Mesodermal cell (in vitro differentiated cells): ENCODE measurements at regions not wholly inside any gene's neighbourhood (a gene's known extent, or its start where the extent isn't known, plus 50 kb on each side); places are given as distances from the start of the nearest gene placed in this dataset.
"Not testable (repeated sequence)": the region's sequence is repeated elsewhere in the genome, so short reads cannot be mapped to it uniquely, and the experiment has no call there.

ENCODE experiments used
- H3K27ac ChIP-seq: 2 replicates; pipeline ENCODE4 v1.7.0; 2013; ENCODE audit warnings: mild to moderate bottlenecking, low read depth, low read length, moderate library complexity; ENCODE audit not compliant: severe bottlenecking
- H3K36me3 ChIP-seq: 2 replicates; pipeline ENCODE4 v1.7.1; 2013; ENCODE audit warnings: mild to moderate bottlenecking, low read length, moderate library complexity; ENCODE audit not compliant: control insufficient read depth, insufficient read depth
- H3K4me1 ChIP-seq: one replicate; pipeline ENCODE4 v1.7.1; 2013; ENCODE audit warnings: mild to moderate bottlenecking, low read length; ENCODE audit not compliant: insufficient read depth, control insufficient read depth, poor library complexity, severe bottlenecking
- H3K4me3 ChIP-seq: 2 replicates; pipeline ENCODE4 v1.7.0; 2013; ENCODE audit warnings: low read length, control low read depth, mild to moderate bottlenecking; ENCODE audit not compliant: insufficient read depth, poor library complexity, severe bottlenecking; ENCODE audit errors: extremely low read depth
- H3K9me3 ChIP-seq: 2 replicates; pipeline ENCODE4 v1.7.1; 2013; ENCODE audit warnings: mild to moderate bottlenecking, low read length, moderate library complexity; ENCODE audit not compliant: control insufficient read depth
- WGBS, 2 experiments: methylation state at CpG; one replicate each; pipeline ENCODE4 v1.1.5; 2013; ENCODE audit warnings: missing lambda C conversion rate in 2 of 2; ENCODE audit not compliant: insufficient coverage in 2 of 2; 5-methylcytosine and 5-hydroxymethylcytosine counted together

- no peaks in the 10 kb centered on the region for H3K36me3 ChIP-seq
- no peaks in the 10 kb centered on the region for H3K4me1 ChIP-seq
- no peaks in the 10 kb centered on the region for H3K9me3 ChIP-seq
- no peak overlapping the region for H3K4me3 ChIP-seq
- no peak overlapping the region for H3K27ac ChIP-seq
These were observed 58.0 kb upstream of the FBXO11 start for GRCh38 chr2:47964277-47964676.

- no peaks in the 10 kb centered on the region for H3K4me1 ChIP-seq
- no peak overlapping the region for H3K27ac ChIP-seq
- H3K4me3 ChIP-seq: no peak overlapping the region
- 96 to 100% methylated on average over 1 to 4 of the region's 8 CpGs for WGBS, 2 experiments
- H3K36me3 ChIP-seq: no peaks in the 10 kb centered on the region
- no peaks in the 10 kb centered on the region for H3K9me3 ChIP-seq
These were observed 58.6 kb upstream of the FBXO11 start for GRCh38 chr2:47964722-47965434.

DNA sequence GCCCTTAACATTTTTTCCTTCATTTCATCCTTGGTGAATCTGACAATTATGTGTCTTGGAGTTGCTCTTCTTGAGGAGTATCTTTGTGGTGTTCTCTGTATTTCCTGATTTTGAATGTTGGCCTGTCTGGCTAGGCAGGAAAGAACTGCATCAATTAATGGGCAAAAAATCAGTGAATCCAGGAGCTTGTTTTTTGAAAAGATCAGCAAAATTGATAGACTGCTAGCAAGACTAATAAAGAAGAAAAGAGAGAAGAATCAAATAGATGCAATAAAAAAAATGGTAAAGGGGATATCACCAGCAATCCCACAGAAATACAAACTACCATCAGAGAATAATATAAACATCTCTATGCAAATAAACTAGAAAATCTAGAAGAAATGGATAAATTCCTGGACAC is 70.4 kb upstream of the FBXO11 start:
- not testable (repeated sequence) for H3K36me3 ChIP-seq, H3K27ac ChIP-seq, H3K9me3 ChIP-seq, H3K4me1 ChIP-seq, H3K4me3 ChIP-seq

DNA sequence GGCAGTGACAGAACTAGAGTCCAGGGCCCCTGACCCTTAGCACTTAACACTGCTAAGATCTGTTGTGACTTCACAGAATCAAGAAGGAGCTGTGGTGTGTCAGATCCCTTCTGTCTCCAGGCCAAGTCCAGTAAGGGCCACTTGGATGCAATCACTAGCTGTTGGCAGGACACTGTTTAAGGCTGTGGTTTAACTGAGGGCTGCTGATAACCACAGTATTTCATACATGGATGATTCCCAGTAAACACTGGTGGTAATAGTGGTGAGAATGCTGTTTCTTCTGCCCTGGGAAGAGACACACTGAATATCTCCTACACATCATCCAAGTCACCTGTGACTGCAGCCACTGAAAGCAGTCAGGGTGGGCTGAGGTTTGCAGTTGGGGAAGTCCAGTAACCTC is 77.7 kb upstream of the FBXO11 start:
- H3K4me1 ChIP-seq: no peaks in the 10 kb centered on the region
- H3K36me3 ChIP-seq: no peaks in the 10 kb centered on the region
- H3K9me3 ChIP-seq: no peaks in the 10 kb centered on the region
- H3K27ac ChIP-seq: no peak overlapping the region
- H3K4me3 ChIP-seq: no peak overlapping the region

GRCh38 chr2:47990503-47990902 is 84.2 kb upstream of the FBXO11 start:
- no peaks in the 10 kb centered on the region for H3K36me3 ChIP-seq
- H3K27ac ChIP-seq: no peak overlapping the region
- no peak overlapping the region for H3K4me3 ChIP-seq
- no peaks in the 10 kb centered on the region for H3K9me3 ChIP-seq
- WGBS, 2 experiments: 93 to 100% methylated on average over 1 to 2 of the region's 2 CpGs
- H3K4me1 ChIP-seq: no peaks in the 10 kb centered on the region

DNA sequence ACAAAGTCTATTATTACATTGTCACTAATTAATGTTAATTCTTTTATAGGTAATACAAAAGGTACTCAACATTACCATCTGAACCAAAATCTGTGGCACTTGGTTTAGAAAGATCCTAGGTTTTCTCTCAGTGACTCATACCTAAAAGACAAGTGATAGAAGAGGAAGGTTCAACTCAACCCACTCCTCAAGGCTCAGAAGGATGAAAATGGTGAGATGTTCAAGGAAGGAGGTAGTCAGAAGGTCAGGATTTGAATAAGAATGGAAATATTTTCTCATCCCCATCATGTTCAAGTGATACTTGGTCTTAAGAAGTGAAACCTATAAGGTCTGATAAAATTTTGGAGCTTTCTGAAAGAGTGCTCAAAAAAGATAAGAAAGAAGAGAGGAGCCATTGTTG is 86.4 kb upstream of the FBXO11 start:
- H3K9me3 ChIP-seq: no peaks in the 10 kb centered on the region
- no peaks in the 10 kb centered on the region for H3K4me1 ChIP-seq
- H3K27ac ChIP-seq: no peak overlapping the region
- H3K4me3 ChIP-seq: no peak overlapping the region
- no peaks in the 10 kb centered on the region for H3K36me3 ChIP-seq

DNA sequence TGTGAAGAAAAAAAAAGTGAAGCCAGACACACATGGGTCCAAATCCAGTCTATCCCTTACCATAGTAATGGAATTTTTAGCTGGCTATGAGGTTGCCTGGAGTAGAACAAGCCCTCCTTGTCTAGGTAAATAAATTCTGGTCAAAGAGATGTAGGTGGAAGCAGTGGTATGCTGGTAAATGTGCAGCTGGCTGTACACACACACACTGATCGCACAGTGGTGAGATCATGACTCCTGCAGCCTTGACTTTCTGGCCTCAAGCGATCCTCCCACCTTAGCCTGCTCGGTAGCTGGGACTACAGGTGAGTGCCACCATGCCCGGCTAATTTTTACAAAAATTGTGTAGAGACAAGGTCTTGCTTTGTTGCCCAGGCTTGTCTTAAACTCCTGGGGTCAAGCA is 90.5 kb upstream of the FBXO11 start:
- Histone ChIP-seq H3K36me3 (no peaks in the 10 kb centered on the region), H3K4me1 (no peaks in the 10 kb centered on the region), H3K9me3 (no peaks in the 10 kb centered on the region), H3K27ac (no peak overlapping the region), H3K4me3 (no peak overlapping the region)
- 77 to 81% methylated on average over 3 to 4 of the region's 4 CpGs for WGBS, 2 experiments

DNA sequence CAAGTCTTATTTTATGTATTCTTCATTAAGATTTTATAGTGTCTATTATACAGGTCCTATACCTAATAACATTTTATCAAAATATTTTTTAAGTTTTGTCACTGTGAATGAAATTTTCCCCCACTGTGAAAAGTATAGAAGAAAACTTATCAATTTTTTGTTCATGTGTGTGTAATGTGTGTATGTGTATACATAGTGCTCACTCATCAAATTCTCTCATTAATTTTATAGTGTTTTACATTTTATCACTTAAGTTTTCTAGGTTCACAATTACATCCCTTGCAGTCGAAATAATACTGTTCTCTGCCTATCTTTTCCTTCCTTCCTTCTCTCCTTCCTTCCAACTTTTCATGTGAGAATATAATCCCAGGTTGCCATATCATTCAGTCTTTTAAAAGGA is 93.2 kb upstream of the FBXO11 start:
- Histone ChIP-seq H3K4me1 (no peaks in the 10 kb centered on the region), H3K27ac (no peak overlapping the region), H3K36me3 (no peaks in the 10 kb centered on the region), H3K9me3 (no peaks in the 10 kb centered on the region), H3K4me3 (no peak overlapping the region)
- no CpG with 5 or more reads among the region's 1 CpG for WGBS, 2 experiments

- Histone ChIP-seq H3K9me3 (peaks cover 5% of the 10 kb centered on the region), H3K36me3 (no peaks in the 10 kb centered on the region), H3K4me3 (no peak overlapping the region), H3K27ac (no peak overlapping the region), H3K4me1 (no peaks in the 10 kb centered on the region)
These were observed 95.2 kb upstream of the FBXO11 start for GRCh38 chr2:48001498-48001897.

- no peaks in the 10 kb centered on the region for H3K36me3 ChIP-seq
- H3K9me3 ChIP-seq: peaks cover 5% of the 10 kb centered on the region
- H3K4me3 ChIP-seq: no peak overlapping the region
- H3K27ac ChIP-seq: no peak overlapping the region
- H3K4me1 ChIP-seq: no peaks in the 10 kb centered on the region
These were observed 99.8 kb upstream of the FBXO11 start for GRCh38 chr2:48006094-48006493.

DNA sequence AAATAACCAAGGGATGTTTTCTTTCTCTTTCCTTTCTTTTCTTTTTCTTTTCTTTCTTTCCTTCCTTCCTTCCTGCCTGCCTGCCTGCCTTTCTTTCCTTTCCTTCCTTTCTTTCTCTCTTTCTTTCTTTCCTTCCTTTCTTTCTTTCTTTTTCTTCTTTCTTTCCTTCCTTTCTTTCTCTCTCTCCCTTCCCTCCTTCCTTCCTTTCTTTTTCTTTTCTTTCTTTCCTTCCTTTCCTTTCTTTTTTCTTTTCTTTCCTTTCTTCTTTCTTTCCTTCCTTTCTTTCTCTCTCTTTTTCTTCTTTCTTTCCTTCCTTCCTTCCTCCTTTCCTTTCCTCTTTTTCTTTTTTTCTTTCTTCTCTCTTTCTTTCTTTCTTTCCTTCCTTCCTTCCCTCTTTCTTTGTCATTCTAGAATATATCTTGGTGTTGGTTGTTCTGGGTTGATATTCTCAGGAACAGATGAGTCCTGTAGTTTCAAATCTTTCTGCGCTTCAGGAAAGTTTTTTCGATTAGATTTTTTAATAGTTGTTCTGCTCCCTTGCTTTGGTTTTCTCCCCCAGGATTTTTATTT is 101.5 kb upstream of the FBXO11 start:
- Histone ChIP-seq H3K9me3 (peaks cover 5% of the 10 kb centered on the region), H3K4me1 (no peaks in the 10 kb centered on the region), H3K4me3 (no peak overlapping the region), H3K36me3 (no peaks in the 10 kb centered on the region), H3K27ac (no peak overlapping the region)
- 100% methylated on average over 1 to 2 of the region's 2 CpGs for WGBS, 2 experiments
